ENCODE measurements at regions not wholly inside any gene's neighbourhood (a gene's known extent, or its start where the extent isn't known, plus 50 kb on each side); places are given as distances from the start of the nearest gene placed in this dataset.

DNA sequence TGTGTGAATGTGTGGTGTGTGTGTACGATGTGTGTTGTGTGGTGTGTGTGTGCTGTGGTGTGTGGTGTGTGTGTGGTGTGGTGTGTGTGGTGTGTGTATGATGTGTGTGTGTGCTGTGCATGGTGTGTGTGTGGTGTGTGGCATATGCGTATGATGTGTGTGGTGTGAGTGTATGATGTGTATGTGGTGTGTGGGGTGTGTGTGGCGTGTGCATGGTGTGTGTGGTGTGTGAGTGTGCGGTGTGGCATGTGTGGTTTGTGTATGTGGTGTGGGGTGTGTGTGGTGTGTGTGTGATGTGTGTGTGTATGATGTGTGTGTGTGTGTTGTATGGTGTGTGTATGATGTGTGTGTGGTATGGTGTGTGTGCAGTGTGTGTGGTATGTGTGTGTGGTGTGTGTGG, 50.5 kb upstream of the MPHOSPH6 start:
- TF ChIP-seq, protein P1, sequence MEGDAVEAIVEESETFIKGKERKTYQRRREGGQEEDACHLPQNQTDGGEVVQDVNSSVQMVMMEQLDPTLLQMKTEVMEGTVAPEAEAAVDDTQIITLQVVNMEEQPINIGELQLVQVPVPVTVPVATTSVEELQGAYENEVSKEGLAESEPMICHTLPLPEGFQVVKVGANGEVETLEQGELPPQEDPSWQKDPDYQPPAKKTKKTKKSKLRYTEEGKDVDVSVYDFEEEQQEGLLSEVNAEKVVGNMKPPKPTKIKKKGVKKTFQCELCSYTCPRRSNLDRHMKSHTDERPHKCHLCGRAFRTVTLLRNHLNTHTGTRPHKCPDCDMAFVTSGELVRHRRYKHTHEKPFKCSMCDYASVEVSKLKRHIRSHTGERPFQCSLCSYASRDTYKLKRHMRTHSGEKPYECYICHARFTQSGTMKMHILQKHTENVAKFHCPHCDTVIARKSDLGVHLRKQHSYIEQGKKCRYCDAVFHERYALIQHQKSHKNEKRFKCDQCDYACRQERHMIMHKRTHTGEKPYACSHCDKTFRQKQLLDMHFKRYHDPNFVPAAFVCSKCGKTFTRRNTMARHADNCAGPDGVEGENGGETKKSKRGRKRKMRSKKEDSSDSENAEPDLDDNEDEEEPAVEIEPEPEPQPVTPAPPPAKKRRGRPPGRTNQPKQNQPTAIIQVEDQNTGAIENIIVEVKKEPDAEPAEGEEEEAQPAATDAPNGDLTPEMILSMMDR (IDR thresholded peaks at IDR 0.05), result no peak
- TF ChIP-seq EP300 (IDR thresholded peaks at IDR 0.05) (no peak), POLR2A (IDR thresholded peaks at IDR 0.05) (no peak), POLR2AphosphoS5 (IDR thresholded peaks at IDR 0.05) (no peak)

Measured in sigmoid colon (tissue), 4 donors.